WERI-Rb-1 (cell line): ENCODE measurements at regions not wholly inside any gene's neighbourhood (a gene's known extent, or its start where the extent isn't known, plus 50 kb on each side); places are given as distances from the start of the nearest gene placed in this dataset.
"Not testable (repeated sequence)": the region's sequence is repeated elsewhere in the genome, so short reads cannot be mapped to it uniquely, and the experiment has no call there.

ENCODE experiments used
- DNase-seq: peaks from one replicate; pipeline ENCODE4 v3.0.0-alpha.2; 2020
- H3K27ac ChIP-seq: fragments of 250-450 bp; sonication (Bioruptor Pico); 2 replicates; pipeline ENCODE4 v1.5.1; 2020; ENCODE audit warnings: mild to moderate bottlenecking, moderate library complexity
- H3K27me3 ChIP-seq: fragments of 250-450 bp; sonication (Bioruptor Pico); 2 replicates; pipeline ENCODE4 v1.5.1; 2021; ENCODE audit warnings: mild to moderate bottlenecking, low read depth, moderate library complexity; ENCODE audit not compliant: insufficient read depth, severe bottlenecking
- H3K36me3 ChIP-seq: fragments of 250-450 bp; sonication (Bioruptor Pico); 2 replicates; pipeline ENCODE4 v1.5.1; 2020; ENCODE audit warnings: mild to moderate bottlenecking, moderate library complexity
- H3K4me3 ChIP-seq: 2 replicates; pipeline ENCODE4 v1.5.1; 2011; ENCODE audit warnings: low read depth, mild to moderate bottlenecking, control low read depth, low read length
- H3K9me3 ChIP-seq: fragments of 250-450 bp; sonication (Bioruptor Pico); 2 replicates; pipeline ENCODE4 v1.5.1; 2021; ENCODE audit warnings: mild to moderate bottlenecking, moderate library complexity; ENCODE audit not compliant: severe bottlenecking
- CTCF ChIP-seq: IDR thresholded peaks from 2 replicates; pipeline ENCODE4 v1.5.1; 2011; ENCODE audit warnings: low read depth, mild to moderate bottlenecking, control low read depth, inconsistent platforms, low read length

- TF ChIP-seq CTCF: no peak
- Histone ChIP-seq H3K4me3 (no peak overlapping the region), H3K27ac (no peak overlapping the region), H3K36me3 (no peaks in the 10 kb centered on the region), H3K27me3 (no peaks in the 10 kb centered on the region), H3K9me3 (no peaks in the 10 kb centered on the region)
- DNase-seq: no peak
Observed at GRCh38 chr12:58747533-58747932, 172.8 kb downstream of the LRIG3 start.

- Histone ChIP-seq H3K27ac (no peak overlapping the region), H3K27me3 (no peaks in the 10 kb centered on the region)
- DNase-seq: no peak
Observed at GRCh38 chr12:58750484-58750883, 169.8 kb downstream of the LRIG3 start.

GRCh38 chr12:58757422-58757821 is 162.9 kb downstream of the LRIG3 start:
- no peak overlapping the region for H3K27ac ChIP-seq
- DNase-seq: no peak
- no peak overlapping the region for H3K4me3 ChIP-seq
- no peak for TF ChIP-seq CTCF
- no peaks in the 10 kb centered on the region for H3K9me3 ChIP-seq
- no peaks in the 10 kb centered on the region for H3K36me3 ChIP-seq
- H3K27me3 ChIP-seq: no peaks in the 10 kb centered on the region

More at GRCh38 chr12:58750484-58750883, 169.8 kb downstream of the LRIG3 start:
- no peak for TF ChIP-seq CTCF
- Histone ChIP-seq H3K36me3 (no peaks in the 10 kb centered on the region), H3K4me3 (no peak overlapping the region), H3K9me3 (no peaks in the 10 kb centered on the region)

- H3K27ac ChIP-seq, H3K9me3 ChIP-seq, H3K27me3 ChIP-seq, H3K36me3 ChIP-seq, H3K4me3 ChIP-seq, DNase-seq: not testable (repeated sequence)
Observed at GRCh38 chr12:58759745-58760144, 160.6 kb downstream of the LRIG3 start.

- no peak for TF ChIP-seq CTCF
Observed at GRCh38 chr12:58761308-58761707, 159.0 kb downstream of the LRIG3 start.

GRCh38 chr12:58764100-58764953 is 156.0 kb downstream of the LRIG3 start:
- H3K4me3 ChIP-seq: no peak overlapping the region
- H3K9me3 ChIP-seq: no peaks in the 10 kb centered on the region
- H3K27me3 ChIP-seq: no peaks in the 10 kb centered on the region
- TF ChIP-seq CTCF: no peak
- DNase-seq: no peak
- no peak overlapping the region for H3K27ac ChIP-seq
- no peaks in the 10 kb centered on the region for H3K36me3 ChIP-seq

More at GRCh38 chr12:58761308-58761707, 159.0 kb downstream of the LRIG3 start:
- Histone ChIP-seq H3K27ac (no peak overlapping the region), H3K27me3 (no peaks in the 10 kb centered on the region), H3K4me3 (no peak overlapping the region), H3K9me3 (no peaks in the 10 kb centered on the region), H3K36me3 (no peaks in the 10 kb centered on the region)
- no peak for DNase-seq
